Glutamatergic neuron (in vitro differentiated cells): ENCODE measurements at regions not wholly inside any gene's neighbourhood (a gene's known extent, or its start where the extent isn't known, plus 50 kb on each side); places are given as distances from the start of the nearest gene placed in this dataset.

Source experiments
- DNase-seq: peaks from one replicate; pipeline ENCODE4 v3.0.0; 2022
- H3K27ac Mint-ChIP-seq: one replicate; pipeline ENCODE4 v1.8.0; 2020; ENCODE audit warnings: mild to moderate bottlenecking, mixed read lengths, inconsistent platforms; ENCODE audit not compliant: unreplicated experiment
- H3K27me3 Mint-ChIP-seq: one replicate; pipeline ENCODE4 v1.8.0; 2020; ENCODE audit warnings: mild to moderate bottlenecking, moderate library complexity, mixed read lengths, inconsistent platforms; ENCODE audit not compliant: unreplicated experiment
- H3K36me3 Mint-ChIP-seq: one replicate; pipeline ENCODE4 v1.8.0; 2020; ENCODE audit warnings: mild to moderate bottlenecking, mixed read lengths, inconsistent platforms; ENCODE audit not compliant: unreplicated experiment
- H3K4me1 Mint-ChIP-seq: one replicate; pipeline ENCODE4 v1.8.0; 2020; ENCODE audit warnings: mild to moderate bottlenecking, low read depth, mixed read lengths, inconsistent platforms; ENCODE audit not compliant: unreplicated experiment
- H3K4me3 Mint-ChIP-seq: one replicate; pipeline ENCODE4 v1.8.0; 2020; ENCODE audit warnings: mild to moderate bottlenecking, mixed read lengths, inconsistent platforms; ENCODE audit not compliant: unreplicated experiment
- H3K9me3 Mint-ChIP-seq: one replicate; pipeline ENCODE4 v1.8.0; 2020; ENCODE audit warnings: mild to moderate bottlenecking, moderate library complexity, mixed read lengths, inconsistent platforms; ENCODE audit not compliant: unreplicated experiment
- CTCF ChIP-seq: fragments of 200-600 bp; sonication (generic); IDR thresholded peaks from one replicate; pipeline ENCODE4 v1.5.0; 2021; ENCODE audit not compliant: partially characterized antibody, unreplicated experiment

DNA sequence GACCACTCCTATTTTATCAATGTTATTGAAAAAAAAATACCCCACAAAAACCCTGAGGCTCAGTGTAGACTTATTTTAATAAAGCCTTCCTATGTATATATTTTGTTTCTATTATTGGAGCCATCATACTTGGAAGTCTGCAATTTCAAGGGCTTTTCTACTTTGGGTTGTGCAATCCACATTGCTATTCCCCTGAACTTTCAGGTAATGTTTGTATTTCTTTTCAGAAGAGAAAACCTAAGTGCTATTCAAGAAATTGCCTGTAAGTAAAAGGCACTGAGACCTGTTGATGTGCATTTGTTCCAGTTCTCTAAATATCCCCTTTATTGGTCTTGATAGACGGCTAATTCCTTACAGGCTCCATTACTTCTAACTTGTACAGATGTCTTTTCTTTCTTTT lies 280.7 kb upstream of the RAG2 start:
- no peak overlapping the region for H3K4me3 Mint-ChIP-seq
- no peaks in the 10 kb centered on the region for H3K36me3 Mint-ChIP-seq
- no peaks in the 10 kb centered on the region for H3K9me3 Mint-ChIP-seq
- peaks cover 3% of the 10 kb centered on the region for H3K27me3 Mint-ChIP-seq
- H3K27ac Mint-ChIP-seq = no peak overlapping the region
- TF ChIP-seq CTCF = no peak
- no peaks in the 10 kb centered on the region for H3K4me1 Mint-ChIP-seq
- DNase-seq = no peak

DNA sequence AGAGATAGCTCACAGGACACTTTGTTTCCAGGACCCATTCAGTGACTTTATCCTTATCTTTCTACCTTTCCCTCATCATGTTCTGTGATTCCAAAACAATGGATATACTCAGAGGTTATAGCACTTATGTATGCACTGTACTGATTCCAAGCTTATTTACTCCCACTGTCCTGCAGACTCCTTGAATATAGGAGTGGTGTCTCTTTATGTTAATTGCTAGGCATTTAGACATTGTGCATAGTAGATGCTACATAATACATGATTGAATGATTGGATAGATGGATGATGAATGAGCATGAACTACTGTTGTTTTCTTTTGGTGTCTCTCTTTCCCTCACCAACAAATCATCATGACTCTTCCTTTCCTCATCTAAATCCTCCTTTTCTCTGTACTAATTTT lies 279.1 kb upstream of the RAG2 start:
- no peak overlapping the region for H3K27ac Mint-ChIP-seq
- no peak for TF ChIP-seq CTCF
- H3K4me3 Mint-ChIP-seq = no peak overlapping the region
- H3K36me3 Mint-ChIP-seq = no peaks in the 10 kb centered on the region
- H3K27me3 Mint-ChIP-seq = no peaks in the 10 kb centered on the region
- DNase-seq = no peak
- H3K9me3 Mint-ChIP-seq = no peaks in the 10 kb centered on the region
- H3K4me1 Mint-ChIP-seq = no peaks in the 10 kb centered on the region

DNA sequence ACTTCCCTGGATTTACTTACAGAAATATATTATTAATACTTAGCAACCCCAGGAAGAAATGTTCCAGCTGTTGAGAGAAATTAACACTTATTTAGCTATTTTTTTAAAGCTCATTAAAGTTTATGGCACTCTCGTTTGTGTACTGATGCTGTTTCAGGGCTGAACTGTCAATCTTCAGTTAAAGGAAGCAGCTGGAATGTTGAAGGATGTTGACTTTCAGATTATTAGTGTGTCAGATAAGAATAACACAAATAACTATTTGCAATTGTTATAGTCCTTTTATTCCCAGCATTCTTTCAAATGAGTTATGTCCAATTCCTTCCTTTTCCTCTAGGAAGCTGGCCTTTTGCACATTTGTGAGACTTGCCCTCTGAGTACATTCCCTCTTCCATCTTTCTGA lies 278.2 kb upstream of the RAG2 start:
- H3K4me3 Mint-ChIP-seq = no peak overlapping the region
- no peak overlapping the region for H3K27ac Mint-ChIP-seq
- H3K36me3 Mint-ChIP-seq = no peaks in the 10 kb centered on the region
- H3K4me1 Mint-ChIP-seq = no peaks in the 10 kb centered on the region
- H3K9me3 Mint-ChIP-seq = no peaks in the 10 kb centered on the region
- no peaks in the 10 kb centered on the region for H3K27me3 Mint-ChIP-seq
- no peak for TF ChIP-seq CTCF
- DNase-seq = no peak

GRCh38 chr11:36874291-36874690 lies 276.3 kb upstream of the RAG2 start:
- no peaks in the 10 kb centered on the region for H3K27me3 Mint-ChIP-seq
- no peak overlapping the region for H3K4me3 Mint-ChIP-seq
- H3K4me1 Mint-ChIP-seq = no peaks in the 10 kb centered on the region
- no peaks in the 10 kb centered on the region for H3K36me3 Mint-ChIP-seq
- TF ChIP-seq CTCF = no peak
- no peak overlapping the region for H3K27ac Mint-ChIP-seq
- no peaks in the 10 kb centered on the region for H3K9me3 Mint-ChIP-seq
- no peak for DNase-seq

- H3K4me1 Mint-ChIP-seq = no peaks in the 10 kb centered on the region
- TF ChIP-seq CTCF = no peak
- no peaks in the 10 kb centered on the region for H3K9me3 Mint-ChIP-seq
- no peak for DNase-seq
- H3K36me3 Mint-ChIP-seq = no peaks in the 10 kb centered on the region
- no peak overlapping the region for H3K27ac Mint-ChIP-seq
- H3K27me3 Mint-ChIP-seq = no peaks in the 10 kb centered on the region
- no peak overlapping the region for H3K4me3 Mint-ChIP-seq
Observed at GRCh38 chr11:36870361-36870760, 272.3 kb upstream of the RAG2 start.
